Gastrocnemius medialis (tissue), 4 donors: ENCODE measurements at regions not wholly inside any gene's neighbourhood (a gene's known extent, or its start where the extent isn't known, plus 50 kb on each side); places are given as distances from the start of the nearest gene placed in this dataset.

Source experiments
- POLR2A ChIP-seq, 2 donors: fragments of 450-650 bp; IDR thresholded peaks; one replicate each; pipeline ENCODE4 v1.6.1; 2017; ENCODE audit warnings: antibody characterized with exemption in 2 of 2, mild to moderate bottlenecking in 2 of 2, moderate library complexity in 2 of 2
- TF ChIP-seq, protein P1 (sequence below), 5 experiments: fragments of 450-650 bp in 3 of 5; fragments of 200-600 bp in 2 of 5; sonication (generic) in 2 of 5; IDR thresholded peaks in 4 of 5; conservative IDR thresholded peaks in 1 of 5; 1 replicate in 4 of 5; 2 replicates in 1 of 5; pipeline ENCODE4 v1.5.1; 2016 to 2019; ENCODE audit warnings: antibody characterized with exemption in 5 of 5, mild to moderate bottlenecking in 3 of 5, moderate library complexity in 3 of 5

DNA sequence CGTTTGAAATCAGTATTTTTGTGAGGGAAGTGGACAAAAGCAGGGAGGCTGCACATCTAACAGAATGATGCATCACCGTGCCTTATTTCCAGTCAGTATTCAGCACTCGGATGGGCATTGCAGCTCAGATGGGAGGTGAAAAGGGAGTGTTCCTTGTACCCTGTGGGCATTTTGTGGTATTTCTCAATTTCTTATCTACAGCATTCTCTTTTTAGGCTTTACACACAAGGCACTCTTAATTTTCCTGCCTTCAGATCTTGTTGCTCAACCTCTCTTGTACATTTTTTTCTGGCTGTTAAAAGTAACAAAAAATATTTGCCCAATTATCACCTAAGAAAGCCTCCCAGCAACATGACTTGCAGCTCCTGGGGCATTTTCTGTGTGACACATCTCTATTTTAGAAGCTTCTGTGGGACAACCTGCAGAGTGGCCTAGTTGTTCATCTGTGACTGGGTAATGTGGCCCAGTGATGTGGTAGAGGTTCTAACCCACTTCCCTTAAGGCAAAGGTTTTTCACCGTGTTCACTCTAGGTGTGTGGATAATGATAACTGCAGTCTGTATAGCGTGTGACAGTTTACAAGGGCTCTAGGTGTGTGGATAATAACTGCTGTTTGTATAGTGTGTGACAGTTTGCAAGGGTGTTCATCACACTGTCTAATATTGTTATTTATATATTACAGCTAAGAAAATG, 257.2 kb downstream of the PTGER3 start:
- TF ChIP-seq, protein P1, sequence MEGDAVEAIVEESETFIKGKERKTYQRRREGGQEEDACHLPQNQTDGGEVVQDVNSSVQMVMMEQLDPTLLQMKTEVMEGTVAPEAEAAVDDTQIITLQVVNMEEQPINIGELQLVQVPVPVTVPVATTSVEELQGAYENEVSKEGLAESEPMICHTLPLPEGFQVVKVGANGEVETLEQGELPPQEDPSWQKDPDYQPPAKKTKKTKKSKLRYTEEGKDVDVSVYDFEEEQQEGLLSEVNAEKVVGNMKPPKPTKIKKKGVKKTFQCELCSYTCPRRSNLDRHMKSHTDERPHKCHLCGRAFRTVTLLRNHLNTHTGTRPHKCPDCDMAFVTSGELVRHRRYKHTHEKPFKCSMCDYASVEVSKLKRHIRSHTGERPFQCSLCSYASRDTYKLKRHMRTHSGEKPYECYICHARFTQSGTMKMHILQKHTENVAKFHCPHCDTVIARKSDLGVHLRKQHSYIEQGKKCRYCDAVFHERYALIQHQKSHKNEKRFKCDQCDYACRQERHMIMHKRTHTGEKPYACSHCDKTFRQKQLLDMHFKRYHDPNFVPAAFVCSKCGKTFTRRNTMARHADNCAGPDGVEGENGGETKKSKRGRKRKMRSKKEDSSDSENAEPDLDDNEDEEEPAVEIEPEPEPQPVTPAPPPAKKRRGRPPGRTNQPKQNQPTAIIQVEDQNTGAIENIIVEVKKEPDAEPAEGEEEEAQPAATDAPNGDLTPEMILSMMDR (IDR thresholded peaks at IDR 0.05 in 4 of 5, conservative IDR thresholded peaks at IDR 0.05 in 1 of 5): no peak
- no peak for TF ChIP-seq POLR2A (IDR thresholded peaks at IDR 0.05)
